ENCODE measurements at regions not wholly inside any gene's neighbourhood (a gene's known extent, or its start where the extent isn't known, plus 50 kb on each side); places are given as distances from the start of the nearest gene placed in this dataset.
"Not testable (repeated sequence)": the region's sequence is repeated elsewhere in the genome, so short reads cannot be mapped to it uniquely, and the experiment has no call there.

DNA sequence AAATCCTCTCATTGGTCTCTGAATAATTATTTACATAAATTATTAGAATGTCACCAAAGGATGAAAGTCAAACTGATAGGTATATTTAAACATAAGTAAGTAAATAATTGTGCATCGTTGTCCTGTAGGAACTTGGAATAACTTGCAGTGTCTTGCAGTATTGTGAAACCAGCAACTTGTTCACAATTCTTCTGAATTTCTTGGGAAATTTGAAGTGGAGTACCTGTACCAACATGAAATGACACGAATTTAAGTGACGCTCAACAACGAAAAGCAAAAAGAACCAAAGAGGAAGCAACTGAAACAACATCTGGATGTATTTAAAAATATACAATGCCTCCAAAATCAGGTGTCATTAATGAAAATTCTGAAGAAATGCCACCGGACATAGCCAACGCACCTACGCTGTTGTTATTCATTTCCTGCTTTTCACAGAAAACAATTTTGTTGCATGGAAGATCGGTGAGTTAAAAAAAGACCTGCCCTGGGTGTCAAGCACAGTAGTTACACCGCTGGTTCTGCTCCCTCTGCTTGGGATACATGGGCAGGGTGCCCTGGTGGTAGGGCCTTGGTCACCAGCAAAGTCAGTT, 112.5 kb downstream of the RPLP1 start:
- no peak overlapping the region for H3K4me3 ChIP-seq (ENCODE audit: low read depth in 2 of 2, low read length in 2 of 2)
- CTCF ChIA-PET = interaction anchor here (0.6 kb wide), 1 partner anchor 499 kb away, joined by 3 read pairs; no protein-coding TSS in a partner anchor
- DNase-seq (ENCODE audit: low read depth, low spot score) (no peak), ATAC-seq (no peak)
- no peak overlapping the region for H3K27ac ChIP-seq (ENCODE audit: low read length)
- no TSS peak for BruUV-seq (replicated peaks)
- H3K4me1 ChIP-seq (ENCODE audit: control insufficient read depth, insufficient read depth, low read length) = no peaks in the 10 kb centered on the region; the same call in 1 of the 2 replicates
- H3K9me3 ChIP-seq (ENCODE audit: control insufficient read depth, insufficient read depth, low read depth, low read length) = no peaks in the 10 kb centered on the region
- POLR2A ChIA-PET = no interaction called here
- H3K27me3 ChIP-seq (ENCODE audit: control insufficient read depth, insufficient read depth, low read length) = no peaks in the 10 kb centered on the region
- TF ChIP-seq POLR2AphosphoS5 (IDR thresholded peaks at IDR 0.05; ENCODE audit: low read depth, low read length) = no peak
- no peak for TF ChIP-seq TCF7L2 (IDR thresholded peaks at IDR 0.05; ENCODE audit: low read depth, low read length)
- TF ChIP-seq SIN3A (IDR thresholded peaks at IDR 0.05; ENCODE audit: borderline replicate concordance, insufficient read depth, low read depth, low read length) = no peak
- TF ChIP-seq CTCF (IDR thresholded peaks at IDR 0.05) = no peak
- TF ChIP-seq, protein P1, sequence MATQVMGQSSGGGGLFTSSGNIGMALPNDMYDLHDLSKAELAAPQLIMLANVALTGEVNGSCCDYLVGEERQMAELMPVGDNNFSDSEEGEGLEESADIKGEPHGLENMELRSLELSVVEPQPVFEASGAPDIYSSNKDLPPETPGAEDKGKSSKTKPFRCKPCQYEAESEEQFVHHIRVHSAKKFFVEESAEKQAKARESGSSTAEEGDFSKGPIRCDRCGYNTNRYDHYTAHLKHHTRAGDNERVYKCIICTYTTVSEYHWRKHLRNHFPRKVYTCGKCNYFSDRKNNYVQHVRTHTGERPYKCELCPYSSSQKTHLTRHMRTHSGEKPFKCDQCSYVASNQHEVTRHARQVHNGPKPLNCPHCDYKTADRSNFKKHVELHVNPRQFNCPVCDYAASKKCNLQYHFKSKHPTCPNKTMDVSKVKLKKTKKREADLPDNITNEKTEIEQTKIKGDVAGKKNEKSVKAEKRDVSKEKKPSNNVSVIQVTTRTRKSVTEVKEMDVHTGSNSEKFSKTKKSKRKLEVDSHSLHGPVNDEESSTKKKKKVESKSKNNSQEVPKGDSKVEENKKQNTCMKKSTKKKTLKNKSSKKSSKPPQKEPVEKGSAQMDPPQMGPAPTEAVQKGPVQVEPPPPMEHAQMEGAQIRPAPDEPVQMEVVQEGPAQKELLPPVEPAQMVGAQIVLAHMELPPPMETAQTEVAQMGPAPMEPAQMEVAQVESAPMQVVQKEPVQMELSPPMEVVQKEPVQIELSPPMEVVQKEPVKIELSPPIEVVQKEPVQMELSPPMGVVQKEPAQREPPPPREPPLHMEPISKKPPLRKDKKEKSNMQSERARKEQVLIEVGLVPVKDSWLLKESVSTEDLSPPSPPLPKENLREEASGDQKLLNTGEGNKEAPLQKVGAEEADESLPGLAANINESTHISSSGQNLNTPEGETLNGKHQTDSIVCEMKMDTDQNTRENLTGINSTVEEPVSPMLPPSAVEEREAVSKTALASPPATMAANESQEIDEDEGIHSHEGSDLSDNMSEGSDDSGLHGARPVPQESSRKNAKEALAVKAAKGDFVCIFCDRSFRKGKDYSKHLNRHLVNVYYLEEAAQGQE (IDR thresholded peaks at IDR 0.05; ENCODE audit: insufficient read depth in 1 of 2, low read depth in 2 of 2, low read length in 1 of 2) = no peak
- intact Hi-C loops (cut with micrococcal nuclease; ENCODE audit: unreplicated experiment) = no loop called here
- in situ Hi-C loops (cut with HindIII; ENCODE audit: low pct_unique_long_range_greater_than_20kb, low sequenced_read_pairs) = no loop called here
- no peaks in the 10 kb centered on the region for H3K36me3 ChIP-seq (ENCODE audit: control insufficient read depth, insufficient read depth, low read length)

GRCh38 chr15:69567238-69567760, 114.7 kb downstream of the RPLP1 start:
- ATAC-seq; DNase-seq (ENCODE audit: low read depth, low spot score); H3K9me3 ChIP-seq (ENCODE audit: control insufficient read depth, insufficient read depth, low read depth, low read length); intact Hi-C loops (cut with micrococcal nuclease; ENCODE audit: unreplicated experiment); H3K4me3 ChIP-seq (ENCODE audit: low read depth in 2 of 2, low read length in 2 of 2); H3K27ac ChIP-seq (ENCODE audit: low read length); BruUV-seq (replicated peaks); in situ Hi-C loops (cut with HindIII; ENCODE audit: low pct_unique_long_range_greater_than_20kb, low sequenced_read_pairs); H3K4me1 ChIP-seq (ENCODE audit: control insufficient read depth, insufficient read depth, low read length); H3K27me3 ChIP-seq (ENCODE audit: control insufficient read depth, insufficient read depth, low read length); H3K36me3 ChIP-seq (ENCODE audit: control insufficient read depth, insufficient read depth, low read length): not testable (repeated sequence)
- POLR2A ChIA-PET = interaction anchor here (0.6 kb wide), 1 partner anchor 12 kb away, joined by 3 read pairs; no protein-coding TSS in a partner anchor
- CTCF ChIA-PET = interaction anchor here (0.6 kb wide), 1 partner anchor 625 kb away, joined by 3 read pairs; no protein-coding TSS in a partner anchor
